HG03159 (cell line): ENCODE measurements at regions not wholly inside any gene's neighbourhood (a gene's known extent, or its start where the extent isn't known, plus 50 kb on each side); places are given as distances from the start of the nearest gene placed in this dataset.
A peak's percentile ranks its signal among the peaks of the same experiment; 100 is the strongest.
"Not testable (repeated sequence)": the region's sequence is repeated elsewhere in the genome, so short reads cannot be mapped to it uniquely, and the experiment has no call there.

Experiments used
- ATAC-seq: cut with Tn5 transposase; IDR thresholded peaks from one replicate; pipeline ENCODE4 v1.9.1; 2021; ENCODE audit warnings: mild to moderate bottlenecking, moderate library complexity; ENCODE audit not compliant: unreplicated experiment

DNA sequence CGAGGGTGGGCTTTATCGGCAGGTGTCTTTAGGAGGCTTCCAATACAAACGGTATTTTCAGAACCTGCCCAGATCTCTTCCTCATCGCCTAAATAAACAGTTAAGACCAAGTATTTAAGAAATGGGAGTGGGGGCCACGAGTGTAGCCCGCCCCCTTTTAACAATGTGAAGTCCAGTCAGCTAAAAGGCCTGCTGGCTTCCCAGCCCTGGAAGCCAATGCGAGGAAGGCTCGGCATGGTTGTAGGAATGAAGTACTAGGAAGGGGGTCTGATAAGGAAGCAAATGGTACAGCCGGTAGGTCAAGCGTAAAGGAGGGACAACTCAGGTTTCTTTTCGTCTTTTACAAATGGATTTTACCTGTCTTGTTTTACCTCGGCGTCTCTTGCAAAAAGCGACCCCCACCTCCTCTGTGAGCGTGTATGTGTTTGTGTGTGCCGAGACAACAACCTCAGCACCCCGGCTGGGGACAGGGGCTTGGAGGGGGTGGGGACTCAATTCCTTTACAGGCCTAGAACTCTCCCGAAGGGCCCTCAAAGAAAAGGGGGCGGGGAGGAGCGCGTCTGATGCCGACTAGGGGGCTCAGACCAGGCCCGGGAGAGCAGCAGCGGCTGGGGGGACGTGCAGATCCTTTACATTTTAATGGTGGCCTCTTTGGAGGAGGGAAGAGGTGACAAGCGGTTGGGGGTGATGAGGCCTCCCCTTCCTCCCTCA is 147.6 kb downstream of the GPR85 start:
- peak; percentile 11 for ATAC-seq

GRCh38 chr7:112937651-112938415 is 147.6 kb upstream of the TMEM168 start:
- no peak for ATAC-seq

GRCh38 chr7:112933598-112933997 is 143.4 kb upstream of the TMEM168 start:
- ATAC-seq = no peak

DNA sequence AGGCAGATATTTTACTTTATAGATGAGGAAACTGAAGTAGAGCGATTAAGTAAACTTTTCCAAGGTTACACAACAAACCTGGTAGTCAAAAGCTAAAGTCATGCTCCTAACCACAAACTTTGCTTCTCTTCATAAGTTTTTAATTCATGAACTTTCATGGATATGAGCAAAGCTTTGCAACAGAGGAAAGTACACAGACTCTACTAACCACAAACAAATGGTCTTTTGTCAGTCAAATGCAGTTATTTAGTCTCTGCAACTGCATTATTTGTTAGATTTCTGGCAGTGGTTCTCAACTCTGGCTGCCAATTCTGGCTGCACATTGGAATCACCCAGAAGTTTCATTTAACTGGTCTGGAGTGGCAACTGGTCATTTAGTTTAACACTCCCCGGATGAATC is 140.6 kb upstream of the TMEM168 start:
- ATAC-seq = no peak

GRCh38 chr7:112929421-112929820 is 139.2 kb upstream of the TMEM168 start:
- ATAC-seq = no peak

GRCh38 chr7:112926018-112926417 is 135.8 kb upstream of the TMEM168 start:
- ATAC-seq = no peak

- not testable (repeated sequence) for ATAC-seq
These were observed 132.4 kb upstream of the TMEM168 start for GRCh38 chr7:112922546-112922945.

- not testable (repeated sequence) for ATAC-seq
These were observed 126.2 kb upstream of the TMEM168 start for GRCh38 chr7:112916431-112916830.

DNA sequence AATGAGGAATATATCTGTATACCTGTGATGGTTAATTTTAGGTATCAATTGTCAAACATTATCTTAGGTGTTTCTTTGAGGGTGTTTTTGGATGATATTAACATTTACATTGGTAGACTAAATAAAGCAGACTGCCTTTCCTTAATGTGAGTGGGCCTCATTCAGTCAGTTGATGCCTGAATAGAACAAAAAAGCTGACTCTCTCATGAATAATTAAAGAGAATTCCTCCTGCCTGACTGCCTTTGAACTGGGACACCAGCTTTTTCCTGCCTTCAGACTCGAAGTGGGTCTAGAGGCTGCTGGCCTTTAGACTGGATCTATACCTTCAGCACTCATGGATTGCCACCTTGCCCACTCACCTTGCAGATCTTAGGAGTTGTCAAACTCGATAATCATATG is 117.9 kb upstream of the TMEM168 start:
- no peak for ATAC-seq

DNA sequence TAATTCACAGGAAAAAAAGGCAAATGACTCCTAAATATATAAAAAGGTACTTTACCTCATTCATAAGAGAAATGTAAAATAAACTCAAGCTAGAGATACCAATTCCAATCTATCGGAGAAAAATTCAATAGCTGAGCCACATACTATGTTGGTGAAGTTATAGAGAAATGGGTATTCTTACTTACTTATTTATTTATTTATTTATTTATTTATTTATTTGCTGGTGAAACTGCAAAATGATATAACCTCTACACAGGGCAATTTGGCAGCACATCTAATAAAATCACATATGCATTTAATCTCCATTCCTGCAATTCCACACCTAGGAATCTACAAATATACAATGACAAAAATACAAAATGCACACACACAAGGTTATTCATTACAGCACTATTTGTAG is 117.5 kb upstream of the TMEM168 start:
- ATAC-seq = no peak

DNA sequence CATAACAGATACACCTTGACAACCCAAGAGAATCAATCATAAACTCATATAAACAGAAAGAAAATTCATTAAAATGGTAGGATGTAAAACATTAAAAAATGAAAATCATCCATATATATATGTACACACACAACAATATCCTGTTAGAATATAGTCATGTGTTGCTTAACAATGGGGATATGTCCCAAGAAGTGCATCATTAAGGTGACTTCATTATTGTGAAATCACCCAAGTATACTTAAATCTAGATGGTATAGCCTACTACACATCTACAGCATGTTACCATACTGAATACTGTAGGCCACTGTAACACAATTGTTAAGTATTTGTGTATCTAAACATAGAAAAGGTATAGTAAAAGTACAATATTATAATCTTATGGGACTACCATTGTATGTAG is 115.8 kb upstream of the TMEM168 start:
- ATAC-seq = no peak

- no peak for ATAC-seq
These were observed 115.2 kb upstream of the TMEM168 start for GRCh38 chr7:112905413-112905812.

GRCh38 chr7:112898432-112899290 is 108.5 kb upstream of the TMEM168 start:
- peak; percentile 93 for ATAC-seq

DNA sequence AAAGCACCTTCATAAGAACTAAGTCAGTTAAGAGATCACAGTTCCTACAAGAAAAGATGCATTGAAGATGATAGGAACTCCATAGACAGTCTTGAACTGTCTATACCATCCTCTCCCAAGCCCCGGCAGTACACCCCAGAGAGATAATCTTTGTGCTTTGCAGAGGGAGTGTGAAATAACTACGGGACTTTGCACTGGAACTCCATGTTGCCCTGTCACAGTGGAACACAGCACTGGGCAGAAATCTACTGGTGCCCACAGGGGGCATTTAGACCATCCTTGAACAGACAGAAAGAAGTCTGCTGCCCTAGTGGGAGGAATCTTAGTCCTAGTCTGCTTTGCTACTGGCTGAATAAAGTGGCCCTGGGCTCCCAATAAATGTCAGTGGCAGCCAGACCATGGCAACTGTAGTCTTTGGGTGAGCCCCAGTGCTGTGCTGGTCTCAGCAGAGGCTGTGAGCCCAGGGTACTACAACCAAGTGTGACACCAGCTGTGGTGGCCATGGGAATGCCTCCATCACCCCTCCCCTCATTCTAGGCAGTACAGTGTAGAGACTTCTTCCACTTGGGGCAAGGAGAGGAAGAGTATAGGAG is 107.7 kb upstream of the TMEM168 start:
- ATAC-seq = peak; percentile 15

- no peak for ATAC-seq
These were observed 105.9 kb upstream of the TMEM168 start for GRCh38 chr7:112896026-112896601.

GRCh38 chr7:112892263-112892662 is 102.1 kb upstream of the TMEM168 start:
- ATAC-seq = no peak

DNA sequence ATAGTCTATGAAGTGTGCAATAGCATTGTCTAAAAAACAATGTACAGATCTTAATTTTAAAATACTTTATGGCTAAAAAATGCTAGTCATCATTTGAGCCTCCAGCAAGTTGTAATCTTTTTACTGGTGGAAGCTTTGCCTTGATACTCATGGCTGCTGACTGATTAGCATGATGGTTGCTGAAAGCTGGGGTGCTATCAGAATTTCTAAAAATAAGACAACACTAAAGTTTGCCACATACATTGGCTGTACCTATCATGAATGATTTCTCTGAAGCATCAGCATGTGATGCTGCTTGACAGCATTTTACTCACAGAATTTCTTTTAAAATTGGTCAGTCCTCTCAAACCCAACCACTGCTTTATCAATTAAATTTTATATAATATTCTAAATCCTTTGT is 101.5 kb upstream of the TMEM168 start:
- ATAC-seq = no peak

- ATAC-seq = no peak
These were observed 99.7 kb upstream of the TMEM168 start for GRCh38 chr7:112889834-112890438.

DNA sequence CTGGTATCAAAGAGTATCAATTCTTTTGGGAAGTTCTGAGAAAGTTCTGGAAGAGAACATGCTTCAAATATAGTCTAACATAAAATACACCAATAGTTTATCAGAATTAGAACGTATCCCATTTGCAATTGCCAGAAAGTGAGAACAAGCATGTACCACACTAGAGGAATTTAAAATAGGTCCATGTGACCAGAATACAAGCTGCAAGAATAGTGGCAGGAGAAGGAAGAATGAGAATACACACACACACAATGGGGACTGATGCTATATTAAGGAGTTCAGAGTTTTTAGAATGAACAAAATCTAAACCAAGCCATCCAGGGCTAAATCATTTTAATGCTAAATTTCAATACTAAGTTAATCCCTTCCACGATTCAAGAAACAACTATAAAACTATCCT is 99.1 kb upstream of the TMEM168 start:
- no peak for ATAC-seq

- no peak for ATAC-seq
These were observed 98.6 kb upstream of the TMEM168 start for GRCh38 chr7:112888781-112889180.
